Fibroblast of lung (primary cell): ENCODE measurements at regions not wholly inside any gene's neighbourhood (a gene's known extent, or its start where the extent isn't known, plus 50 kb on each side); places are given as distances from the start of the nearest gene placed in this dataset.

Experiments used
- DNase-seq, 2 donors: peaks; one replicate each; pipeline versions ENCODE4 v3.0.0 to v3.0.0-alpha.2; 2010; ENCODE audit warnings: low read depth in 2 of 2
- H2AFZ ChIP-seq: 2 replicates; pipeline ENCODE4 v1.5.1; 2012; ENCODE audit warnings: low read length, control low read depth, inconsistent platforms
- H3K27ac ChIP-seq: 2 replicates; pipeline ENCODE4 v1.5.1; 2011; ENCODE audit warnings: low read length, control low read depth; ENCODE audit not compliant: insufficient read depth
- H3K27me3 ChIP-seq: 2 replicates; pipeline ENCODE4 v1.5.1; 2011; ENCODE audit warnings: mild to moderate bottlenecking, low read length; ENCODE audit not compliant: control insufficient read depth, insufficient read depth
- H3K36me3 ChIP-seq: 2 replicates; pipeline ENCODE4 v1.5.1; 2011; ENCODE audit warnings: low read length; ENCODE audit not compliant: control insufficient read depth, insufficient read depth
- H3K4me1 ChIP-seq: 2 replicates; pipeline ENCODE4 v1.5.1; 2011; ENCODE audit warnings: low read length; ENCODE audit not compliant: control insufficient read depth, insufficient read depth; ENCODE audit errors: extremely low read depth
- H3K4me2 ChIP-seq: 2 replicates; pipeline ENCODE4 v1.5.1; 2011; ENCODE audit warnings: low read length, control low read depth; ENCODE audit not compliant: insufficient read depth; ENCODE audit errors: extremely low read depth
- H3K4me3 ChIP-seq, 4 experiments: fragments of 200-600 bp in 1 of 4; sonication (generic) in 1 of 4; replicated peaks in 1 of 4; 2 replicates each; pipeline ENCODE4 v1.5.1; 2011 to 2016; ENCODE audit warnings: low read length in 4 of 4, low read depth in 3 of 4, mild to moderate bottlenecking in 3 of 4, control low read depth in 2 of 4, inconsistent platforms in 1 of 4, mixed read lengths in 1 of 4; ENCODE audit not compliant: insufficient read depth in 1 of 4; ENCODE audit errors: control extremely low read depth in 1 of 4
- H3K79me2 ChIP-seq: 2 replicates; pipeline ENCODE4 v1.5.1; 2012; ENCODE audit warnings: mild to moderate bottlenecking, low read length, inconsistent platforms; ENCODE audit not compliant: control insufficient read depth, insufficient read depth
- H3K9ac ChIP-seq: 2 replicates; pipeline ENCODE4 v1.5.1; 2011; ENCODE audit warnings: mild to moderate bottlenecking, low read length, control low read depth; ENCODE audit not compliant: insufficient read depth
- H3K9me3 ChIP-seq: 2 replicates; pipeline ENCODE4 v1.5.1; 2012; ENCODE audit warnings: low read depth, low read length; ENCODE audit not compliant: control insufficient read depth, insufficient read depth
- H4K20me1 ChIP-seq: 2 replicates; pipeline ENCODE4 v1.5.1; 2011; ENCODE audit warnings: low read length; ENCODE audit not compliant: control insufficient read depth, insufficient read depth; ENCODE audit errors: extremely low read depth
- EZH2 ChIP-seq: IDR thresholded peaks from 2 replicates; pipeline ENCODE4 v1.5.1; 2012; ENCODE audit warnings: low read length, control low read depth, mild to moderate bottlenecking; ENCODE audit errors: missing control alignments
- TF ChIP-seq, protein P1 (sequence below), 2 donors: IDR thresholded peaks in 1 of 2; conservative IDR thresholded peaks in 1 of 2; 1 replicate in 1 of 2; 2 replicates in 1 of 2; pipeline ENCODE4 v1.5.1; 2011 to 2012; ENCODE audit warnings: low read length in 2 of 2, control low read depth in 1 of 2, inconsistent platforms in 1 of 2, low read depth in 1 of 2, mild to moderate bottlenecking in 1 of 2

DNA sequence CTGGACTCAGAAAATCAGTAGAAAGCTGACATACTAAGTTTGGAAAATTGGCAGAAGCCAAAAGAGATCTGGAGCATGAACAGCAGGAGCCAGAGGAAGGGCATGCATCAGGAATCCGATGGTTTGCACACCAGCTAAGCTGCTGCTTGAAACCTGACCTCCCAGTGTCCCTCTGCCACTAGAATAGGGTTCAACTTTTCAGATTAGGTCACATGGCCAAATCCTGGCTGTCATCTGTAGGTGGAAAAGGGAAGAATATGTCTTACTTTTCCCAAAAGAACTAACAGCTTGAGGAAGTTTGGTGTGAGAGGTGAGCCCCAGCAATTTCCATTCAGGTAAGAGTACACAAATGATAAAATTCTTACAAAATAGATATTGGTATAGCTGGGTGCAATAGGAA lies 732.6 kb downstream of the RERGL start:
- DNase-seq: no peak
- H2AFZ ChIP-seq: no peak overlapping the region
- H3K27me3 ChIP-seq: no peaks in the 10 kb centered on the region
- no peaks in the 10 kb centered on the region for H4K20me1 ChIP-seq
- H3K4me1 ChIP-seq: no peaks in the 10 kb centered on the region
- no peak overlapping the region for H3K4me3 ChIP-seq
- no peak overlapping the region for H3K27ac ChIP-seq
- TF ChIP-seq, protein P1, sequence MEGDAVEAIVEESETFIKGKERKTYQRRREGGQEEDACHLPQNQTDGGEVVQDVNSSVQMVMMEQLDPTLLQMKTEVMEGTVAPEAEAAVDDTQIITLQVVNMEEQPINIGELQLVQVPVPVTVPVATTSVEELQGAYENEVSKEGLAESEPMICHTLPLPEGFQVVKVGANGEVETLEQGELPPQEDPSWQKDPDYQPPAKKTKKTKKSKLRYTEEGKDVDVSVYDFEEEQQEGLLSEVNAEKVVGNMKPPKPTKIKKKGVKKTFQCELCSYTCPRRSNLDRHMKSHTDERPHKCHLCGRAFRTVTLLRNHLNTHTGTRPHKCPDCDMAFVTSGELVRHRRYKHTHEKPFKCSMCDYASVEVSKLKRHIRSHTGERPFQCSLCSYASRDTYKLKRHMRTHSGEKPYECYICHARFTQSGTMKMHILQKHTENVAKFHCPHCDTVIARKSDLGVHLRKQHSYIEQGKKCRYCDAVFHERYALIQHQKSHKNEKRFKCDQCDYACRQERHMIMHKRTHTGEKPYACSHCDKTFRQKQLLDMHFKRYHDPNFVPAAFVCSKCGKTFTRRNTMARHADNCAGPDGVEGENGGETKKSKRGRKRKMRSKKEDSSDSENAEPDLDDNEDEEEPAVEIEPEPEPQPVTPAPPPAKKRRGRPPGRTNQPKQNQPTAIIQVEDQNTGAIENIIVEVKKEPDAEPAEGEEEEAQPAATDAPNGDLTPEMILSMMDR (conservative IDR thresholded peaks at IDR 0.05 in 1 of 2, IDR thresholded peaks at IDR 0.05 in 1 of 2; ENCODE audit: low read depth in 1 of 2, low read length in 2 of 2): no peak
- TF ChIP-seq EZH2: no peak
- H3K36me3 ChIP-seq: no peaks in the 10 kb centered on the region
- H3K4me2 ChIP-seq: no peak overlapping the region
- no peaks in the 10 kb centered on the region for H3K9me3 ChIP-seq
- no peak overlapping the region for H3K9ac ChIP-seq
- H3K79me2 ChIP-seq: no peaks in the 10 kb centered on the region

DNA sequence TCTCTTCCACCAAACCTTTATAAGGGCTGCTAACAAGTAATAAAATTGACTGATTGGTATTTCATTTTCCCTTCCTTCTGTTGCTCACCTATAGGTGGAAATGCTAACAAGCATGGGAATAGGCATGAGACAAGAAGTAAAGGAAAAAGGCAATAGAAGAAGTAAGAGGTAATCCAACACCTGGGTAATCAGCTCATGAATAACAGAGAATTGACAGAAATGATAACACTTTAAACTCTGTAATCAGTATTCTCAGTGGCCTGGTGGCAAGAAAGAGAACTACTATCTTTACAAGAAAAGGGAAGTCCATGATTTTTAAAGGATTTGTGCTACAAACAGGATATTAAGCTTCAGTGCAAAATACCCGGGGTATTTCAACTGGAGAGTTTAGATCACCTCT lies 737.8 kb downstream of the RERGL start:
- no peaks in the 10 kb centered on the region for H3K36me3 ChIP-seq
- no peaks in the 10 kb centered on the region for H3K79me2 ChIP-seq
- H3K4me1 ChIP-seq: no peaks in the 10 kb centered on the region
- no peak overlapping the region for H3K9ac ChIP-seq
- no peak overlapping the region for H3K4me2 ChIP-seq
- TF ChIP-seq EZH2: no peak
- no peaks in the 10 kb centered on the region for H4K20me1 ChIP-seq
- no peak for DNase-seq
- no peak overlapping the region for H3K4me3 ChIP-seq
- no peak overlapping the region for H3K27ac ChIP-seq
- no peaks in the 10 kb centered on the region for H3K27me3 ChIP-seq
- no peaks in the 10 kb centered on the region for H3K9me3 ChIP-seq
- H2AFZ ChIP-seq: no peak overlapping the region

DNA sequence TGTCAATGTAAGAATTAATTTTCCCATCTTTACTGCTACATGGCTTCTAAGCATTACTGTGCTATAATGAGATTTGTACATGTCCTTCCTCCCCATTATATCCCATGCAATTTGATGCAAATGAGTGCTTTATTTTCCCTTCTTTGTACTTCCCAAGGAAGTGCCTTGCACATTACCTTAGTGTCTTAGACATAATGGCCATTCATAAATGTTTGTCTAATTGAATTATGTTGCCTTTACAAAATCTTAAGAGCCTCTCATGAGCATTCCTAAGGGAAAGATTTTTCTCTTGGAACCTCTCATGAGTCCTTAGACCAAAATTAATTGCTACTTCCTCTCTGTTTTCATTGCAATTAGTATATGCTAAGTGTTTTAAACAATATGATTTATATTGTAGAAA lies 741.7 kb downstream of the RERGL start:
- Histone ChIP-seq H3K4me3 (no peak overlapping the region), H3K4me1 (no peaks in the 10 kb centered on the region), H3K9ac (no peak overlapping the region), H3K79me2 (no peaks in the 10 kb centered on the region), H3K27ac (no peak overlapping the region), H3K4me2 (no peak overlapping the region), H4K20me1 (no peaks in the 10 kb centered on the region), H2AFZ (no peak overlapping the region), H3K9me3 (no peaks in the 10 kb centered on the region), H3K27me3 (no peaks in the 10 kb centered on the region), H3K36me3 (no peaks in the 10 kb centered on the region)
- TF ChIP-seq EZH2: no peak
- TF ChIP-seq, protein P1 (conservative IDR thresholded peaks at IDR 0.05 in 1 of 2, IDR thresholded peaks at IDR 0.05 in 1 of 2; ENCODE audit: low read depth in 1 of 2, low read length in 2 of 2): no peak
- DNase-seq: no peak
